ENCODE measurements at regions not wholly inside any gene's neighbourhood (a gene's known extent, or its start where the extent isn't known, plus 50 kb on each side); places are given as distances from the start of the nearest gene placed in this dataset.
"Not testable (repeated sequence)": the region's sequence is repeated elsewhere in the genome, so short reads cannot be mapped to it uniquely, and the experiment has no call there.

GRCh38 chr6:37078814-37079213 is 73.4 kb downstream of the FGD2 start:
- TF ChIP-seq CTCF (IDR thresholded peaks at IDR 0.05; ENCODE audit: low read depth, low read length): no peak
- peak in 1 of 2 donors; percentile 46 for DNase-seq (ENCODE audit: low read depth in 2 of 2)
- no peak overlapping the region for H3K4me3 ChIP-seq (replicated peaks in 1 of 2; ENCODE audit: low read depth in 2 of 2, low read length in 2 of 2)

GRCh38 chr6:37081042-37081607 is 75.7 kb downstream of the FGD2 start:
- no peak for DNase-seq (ENCODE audit: low read depth in 2 of 2)
- no peak overlapping the region for H3K4me3 ChIP-seq (replicated peaks in 1 of 2; ENCODE audit: low read depth in 2 of 2, low read length in 2 of 2)
- TF ChIP-seq CTCF (IDR thresholded peaks at IDR 0.05; ENCODE audit: low read depth, low read length): no peak

- DNase-seq (ENCODE audit: low read depth in 2 of 2): no peak
- no peak for TF ChIP-seq CTCF (IDR thresholded peaks at IDR 0.05; ENCODE audit: low read depth, low read length)
- H3K4me3 ChIP-seq (replicated peaks in 1 of 2; ENCODE audit: low read depth in 2 of 2, low read length in 2 of 2): no peak overlapping the region
Measured at GRCh38 chr6:37082390-37083130, 77.1 kb downstream of the FGD2 start.

- H3K4me3 ChIP-seq (replicated peaks in 1 of 2; ENCODE audit: low read depth in 2 of 2, low read length in 2 of 2): no peak overlapping the region
- TF ChIP-seq CTCF (IDR thresholded peaks at IDR 0.05; ENCODE audit: low read depth, low read length): no peak
- DNase-seq (ENCODE audit: low read depth in 2 of 2): peak; percentile 71 to 98
Measured at GRCh38 chr6:37083243-37084138, 78.0 kb downstream of the FGD2 start.

- DNase-seq (ENCODE audit: low read depth in 2 of 2); H3K4me3 ChIP-seq (replicated peaks in 1 of 2; ENCODE audit: low read depth in 2 of 2, low read length in 2 of 2): not testable (repeated sequence)
Measured at GRCh38 chr6:37084665-37085064, 79.2 kb downstream of the FGD2 start.

GRCh38 chr6:37085198-37085597 is 79.7 kb downstream of the FGD2 start:
- no peak for DNase-seq (ENCODE audit: low read depth in 2 of 2)
- TF ChIP-seq CTCF (IDR thresholded peaks at IDR 0.05; ENCODE audit: low read depth, low read length): no peak
- H3K4me3 ChIP-seq (replicated peaks in 1 of 2; ENCODE audit: low read depth in 2 of 2, low read length in 2 of 2): no peak overlapping the region

- no peak overlapping the region for H3K4me3 ChIP-seq (replicated peaks in 1 of 2; ENCODE audit: low read depth in 2 of 2, low read length in 2 of 2)
- peak in 1 of 2 donors; percentile 66 for DNase-seq (ENCODE audit: low read depth in 2 of 2)
- no peak for TF ChIP-seq CTCF (IDR thresholded peaks at IDR 0.05; ENCODE audit: low read depth, low read length)
Measured at GRCh38 chr6:37088897-37089296, 81.1 kb upstream of the PIM1 start.
